ENCODE measurements at regions not wholly inside any gene's neighbourhood (a gene's known extent, or its start where the extent isn't known, plus 50 kb on each side); places are given as distances from the start of the nearest gene placed in this dataset.

DNA sequence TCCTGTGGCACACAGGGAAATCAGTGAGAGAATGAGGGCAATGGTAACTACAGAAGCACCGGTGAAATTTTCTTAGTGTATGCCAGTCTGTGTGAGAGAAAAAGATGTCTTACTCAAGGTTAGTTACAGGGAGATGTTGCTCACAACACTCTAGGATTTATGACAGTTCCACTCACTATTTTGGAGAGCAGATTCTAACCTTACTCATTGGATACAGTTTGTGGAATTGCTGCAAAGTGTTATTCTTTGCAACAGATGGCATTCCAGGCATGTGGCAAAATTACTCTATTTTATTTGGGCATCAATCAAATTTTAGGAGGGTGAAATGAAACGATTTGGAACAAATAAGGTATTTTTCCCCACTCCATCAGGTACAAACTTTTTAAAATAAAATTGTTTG, 449.1 kb downstream of the PIK3C3 start:
- TF ChIP-seq, protein P1, sequence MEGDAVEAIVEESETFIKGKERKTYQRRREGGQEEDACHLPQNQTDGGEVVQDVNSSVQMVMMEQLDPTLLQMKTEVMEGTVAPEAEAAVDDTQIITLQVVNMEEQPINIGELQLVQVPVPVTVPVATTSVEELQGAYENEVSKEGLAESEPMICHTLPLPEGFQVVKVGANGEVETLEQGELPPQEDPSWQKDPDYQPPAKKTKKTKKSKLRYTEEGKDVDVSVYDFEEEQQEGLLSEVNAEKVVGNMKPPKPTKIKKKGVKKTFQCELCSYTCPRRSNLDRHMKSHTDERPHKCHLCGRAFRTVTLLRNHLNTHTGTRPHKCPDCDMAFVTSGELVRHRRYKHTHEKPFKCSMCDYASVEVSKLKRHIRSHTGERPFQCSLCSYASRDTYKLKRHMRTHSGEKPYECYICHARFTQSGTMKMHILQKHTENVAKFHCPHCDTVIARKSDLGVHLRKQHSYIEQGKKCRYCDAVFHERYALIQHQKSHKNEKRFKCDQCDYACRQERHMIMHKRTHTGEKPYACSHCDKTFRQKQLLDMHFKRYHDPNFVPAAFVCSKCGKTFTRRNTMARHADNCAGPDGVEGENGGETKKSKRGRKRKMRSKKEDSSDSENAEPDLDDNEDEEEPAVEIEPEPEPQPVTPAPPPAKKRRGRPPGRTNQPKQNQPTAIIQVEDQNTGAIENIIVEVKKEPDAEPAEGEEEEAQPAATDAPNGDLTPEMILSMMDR (conservative IDR thresholded peaks at IDR 0.05; ENCODE audit: low read depth, low read length): no peak
- TF ChIP-seq EZH2phosphoT487 (IDR thresholded peaks at IDR 0.05; ENCODE audit: borderline replicate concordance, low read length): no peak
